Spleen (tissue), 11 donors: ENCODE measurements at regions not wholly inside any gene's neighbourhood (a gene's known extent, or its start where the extent isn't known, plus 50 kb on each side); places are given as distances from the start of the nearest gene placed in this dataset.

ENCODE experiments used
- DNase-seq: peaks from one replicate; pipeline ENCODE4 v3.0.0-alpha.2; 2020
- H3K27ac ChIP-seq, 8 donors: fragments of 200-600 bp; sonication (generic) in 7 of 8; 1 replicate in 4 of 8; 2 replicates in 4 of 8; pipeline versions ENCODE4 v1.5.0 to v1.8.0; 2016 to 2021; ENCODE audit warnings: inconsistent platforms in 4 of 8, mild to moderate bottlenecking in 4 of 8, moderate library complexity in 1 of 8
- H3K27me3 ChIP-seq, 7 donors: fragments of 200-600 bp; sonication (generic) in 6 of 7; replicated peaks in 1 of 7; 1 replicate in 4 of 7; 2 replicates in 3 of 7; pipeline versions ENCODE4 v1.5.0 to v1.8.0; 2016 to 2021; ENCODE audit warnings: inconsistent platforms in 3 of 7, mild to moderate bottlenecking in 1 of 7
- H3K36me3 ChIP-seq, 6 donors: fragments of 200-600 bp; sonication (generic) in 5 of 6; 1 replicate in 4 of 6; 2 replicates in 2 of 6; pipeline versions ENCODE4 v1.5.0 to v1.8.0; 2016 to 2021; ENCODE audit warnings: inconsistent platforms in 2 of 6
- H3K4me1 ChIP-seq, 6 donors: fragments of 200-600 bp; sonication (generic) in 5 of 6; 1 replicate in 3 of 6; 2 replicates in 3 of 6; pipeline versions ENCODE4 v1.5.0 to v1.8.0; 2016 to 2021; ENCODE audit warnings: inconsistent platforms in 3 of 6
- H3K4me3 ChIP-seq, 8 donors: fragments of 200-600 bp; sonication (generic) in 7 of 8; 1 replicate in 4 of 8; 2 replicates in 4 of 8; pipeline versions ENCODE4 v1.5.0 to v1.8.0; 2016 to 2021; ENCODE audit warnings: inconsistent platforms in 4 of 8, mild to moderate bottlenecking in 4 of 8, moderate library complexity in 2 of 8
- H3K9me3 ChIP-seq, 8 donors: fragments of 200-600 bp; sonication (generic) in 7 of 8; 1 replicate in 4 of 8; 2 replicates in 4 of 8; pipeline versions ENCODE4 v1.5.0 to v1.8.0; 2016 to 2021; ENCODE audit warnings: inconsistent platforms in 4 of 8
- POLR2A ChIP-seq, 3 donors: fragments of 450-650 bp; IDR thresholded peaks; one replicate each; pipeline ENCODE4 v1.5.1; 2017; ENCODE audit warnings: antibody characterized with exemption in 3 of 3, mild to moderate bottlenecking in 1 of 3
- POLR2AphosphoS5 ChIP-seq, 3 donors: sonication (generic); formaldehyde crosslinking; IDR thresholded peaks; one replicate each; pipeline ENCODE4 v1.5.1; 2017; ENCODE audit warnings: antibody characterized with exemption in 3 of 3
- WGBS, 5 donors: extraction: QIAGEN DNeasy Blood & Tissue Kit in 3 of 5; methylation state at CpG; one replicate each; pipeline versions ENCODE4 v1.1.5 to v1.1.7; 2013 to 2018; 5-methylcytosine and 5-hydroxymethylcytosine counted together
- intact Hi-C: fragments of 100-400 bp; cut with DNase I; formaldehyde crosslinking; loops from one replicate; pipeline ENCODE4 v1.15.0; 2023; ENCODE audit warnings: low total_unique reads
- TF ChIP-seq, protein P1 (sequence below), 11 experiments: fragments of 200-600 bp in 7 of 11; fragments of 450-650 bp in 4 of 11; sonication (generic) in 4 of 11; IDR thresholded peaks in 8 of 11; conservative IDR thresholded peaks in 3 of 11; 1 replicate in 7 of 11; 2 replicates in 4 of 11; pipeline versions ENCODE4 v1.4.0 to v1.8.0; 2016 to 2021; ENCODE audit warnings: antibody characterized with exemption in 11 of 11, inconsistent platforms in 4 of 11, mild to moderate bottlenecking in 1 of 11
- donor health status: healthy with polysubstance abuse.
- donor health status: DM: no; HTN: no; CAD: no; lungs with moderate emphysema.
- donor health status: DM: no; HTN: no; CAD: no.
- donor health status: Bipolar disorder and iron deficiency.
- donor health status: healthy.
- donor health status: DM: no; HTN: no; CAD: no.
- donor health status: DM: yes; HTN: yes; CAD: no.

DNA sequence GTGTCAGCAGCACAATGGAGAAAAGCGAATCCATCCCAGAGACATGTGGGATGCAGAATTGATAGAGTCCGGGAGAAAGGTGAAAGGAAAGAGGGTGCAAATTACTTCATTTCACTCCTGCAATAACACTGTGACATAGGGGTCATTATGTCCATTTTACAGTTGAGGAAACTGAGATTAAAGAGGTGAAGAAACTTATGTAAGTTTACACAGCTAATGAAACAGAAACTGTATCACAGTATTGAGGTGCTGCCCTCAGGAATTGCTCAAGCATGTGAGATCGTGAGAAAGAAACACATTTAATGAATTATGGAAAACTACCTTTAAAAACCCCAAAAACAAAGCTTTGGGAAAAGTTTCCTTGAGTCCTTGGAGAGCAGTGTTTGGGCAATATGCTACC is 103.6 kb upstream of the PFN2 start:
- H3K4me1 ChIP-seq, result peaks cover 0 to 4% (median 0%) of the 10 kb centered on the region in 6 donors
- peak overlapping the region in 1 of 8 donors; percentile 31 for H3K4me3 ChIP-seq
- H3K27ac ChIP-seq, result no peak overlapping the region
- H3K27me3 ChIP-seq, result peaks cover 0 to 7% (median 0%) of the 10 kb centered on the region in 7 donors
- no peak for DNase-seq
- no peaks in the 10 kb centered on the region for H3K36me3 ChIP-seq
- TF ChIP-seq POLR2AphosphoS5 (IDR thresholded peaks at IDR 0.05) (no peak), POLR2A (IDR thresholded peaks at IDR 0.05) (no peak)
- TF ChIP-seq, protein P1, sequence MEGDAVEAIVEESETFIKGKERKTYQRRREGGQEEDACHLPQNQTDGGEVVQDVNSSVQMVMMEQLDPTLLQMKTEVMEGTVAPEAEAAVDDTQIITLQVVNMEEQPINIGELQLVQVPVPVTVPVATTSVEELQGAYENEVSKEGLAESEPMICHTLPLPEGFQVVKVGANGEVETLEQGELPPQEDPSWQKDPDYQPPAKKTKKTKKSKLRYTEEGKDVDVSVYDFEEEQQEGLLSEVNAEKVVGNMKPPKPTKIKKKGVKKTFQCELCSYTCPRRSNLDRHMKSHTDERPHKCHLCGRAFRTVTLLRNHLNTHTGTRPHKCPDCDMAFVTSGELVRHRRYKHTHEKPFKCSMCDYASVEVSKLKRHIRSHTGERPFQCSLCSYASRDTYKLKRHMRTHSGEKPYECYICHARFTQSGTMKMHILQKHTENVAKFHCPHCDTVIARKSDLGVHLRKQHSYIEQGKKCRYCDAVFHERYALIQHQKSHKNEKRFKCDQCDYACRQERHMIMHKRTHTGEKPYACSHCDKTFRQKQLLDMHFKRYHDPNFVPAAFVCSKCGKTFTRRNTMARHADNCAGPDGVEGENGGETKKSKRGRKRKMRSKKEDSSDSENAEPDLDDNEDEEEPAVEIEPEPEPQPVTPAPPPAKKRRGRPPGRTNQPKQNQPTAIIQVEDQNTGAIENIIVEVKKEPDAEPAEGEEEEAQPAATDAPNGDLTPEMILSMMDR (IDR thresholded peaks at IDR 0.05 in 8 of 11, conservative IDR thresholded peaks at IDR 0.05 in 3 of 11), result no peak
- H3K9me3 ChIP-seq, result peaks cover 0 to 15% (median 10%) of the 10 kb centered on the region in 8 donors
- WGBS, 5 donors, result 78 to 85% (median 84%) methylated on average over 3 of the region's 3 CpGs
- intact Hi-C loops, result no loop called here

DNA sequence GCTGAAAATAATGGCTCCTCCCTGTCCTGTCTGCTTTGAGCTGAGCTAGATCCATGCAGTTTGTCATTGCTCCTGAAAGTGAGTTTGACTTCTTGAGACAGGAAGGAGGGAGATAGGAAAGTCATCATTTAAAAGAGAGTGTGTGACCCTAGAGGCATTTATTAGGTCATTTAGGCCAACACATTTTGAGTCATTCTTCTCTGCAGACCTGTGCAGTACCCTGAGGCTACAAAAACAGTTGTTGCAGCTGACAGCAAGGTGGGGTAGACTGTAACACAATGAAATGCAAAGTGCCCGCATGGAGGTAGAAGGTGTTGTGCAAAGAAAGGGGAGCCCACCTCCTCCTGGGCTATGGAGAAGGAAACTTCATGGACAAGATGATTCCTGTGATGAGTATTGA is 102.8 kb upstream of the PFN2 start:
- intact Hi-C loops, result no loop called here

DNA sequence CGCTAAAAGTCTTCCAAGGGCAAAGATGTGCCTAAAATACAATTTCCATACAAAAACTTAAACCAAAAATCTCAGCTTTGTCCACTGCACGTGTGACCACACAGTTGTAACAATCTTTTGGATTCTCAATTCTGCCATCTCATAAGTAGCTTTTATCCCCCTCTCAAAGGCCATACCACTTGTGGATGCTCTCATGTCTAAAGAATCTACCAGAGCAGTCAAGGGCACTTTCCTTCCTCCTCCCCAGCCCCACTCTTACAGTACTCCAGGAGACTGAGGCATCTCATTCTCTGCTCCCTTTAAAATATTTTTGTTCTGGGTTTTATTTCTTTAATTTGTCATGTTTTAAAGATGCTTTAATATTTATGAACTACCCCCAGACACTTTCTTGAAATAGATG is 102.3 kb upstream of the PFN2 start:
- no peak overlapping the region for H3K27ac ChIP-seq
- no peak overlapping the region for H3K4me3 ChIP-seq
- peaks cover 0 to 15% (median 10%) of the 10 kb centered on the region in 8 donors for H3K9me3 ChIP-seq
- H3K27me3 ChIP-seq, result peaks cover 0 to 14% (median 0%) of the 10 kb centered on the region in 7 donors
- H3K36me3 ChIP-seq, result no peaks in the 10 kb centered on the region
- WGBS, 5 donors, result 73 to 85% (median 74%) methylated on average over 2 of the region's 2 CpGs
- intact Hi-C loops, result no loop called here
- no peak for TF ChIP-seq POLR2A (IDR thresholded peaks at IDR 0.05)
- TF ChIP-seq POLR2AphosphoS5 (IDR thresholded peaks at IDR 0.05), result no peak
- TF ChIP-seq, protein P1 (IDR thresholded peaks at IDR 0.05 in 8 of 11, conservative IDR thresholded peaks at IDR 0.05 in 3 of 11), result no peak
- peaks cover 0 to 4% (median 0%) of the 10 kb centered on the region in 6 donors for H3K4me1 ChIP-seq
- no peak for DNase-seq

More for the DNA sequence above, 102.8 kb upstream of the PFN2 start:
- TF ChIP-seq, protein P1 (IDR thresholded peaks at IDR 0.05 in 8 of 11, conservative IDR thresholded peaks at IDR 0.05 in 3 of 11), result no peak
- TF ChIP-seq POLR2A (IDR thresholded peaks at IDR 0.05), result no peak
- TF ChIP-seq POLR2AphosphoS5 (IDR thresholded peaks at IDR 0.05), result no peak
- H3K9me3 ChIP-seq, result peaks cover 0 to 15% (median 10%) of the 10 kb centered on the region in 8 donors
- H3K4me1 ChIP-seq, result peaks cover 0 to 4% (median 0%) of the 10 kb centered on the region in 6 donors
- no peak overlapping the region for H3K27ac ChIP-seq
- H3K36me3 ChIP-seq, result no peaks in the 10 kb centered on the region
- no peak overlapping the region for H3K4me3 ChIP-seq
- DNase-seq, result no peak
- peaks cover 0 to 9% (median 0%) of the 10 kb centered on the region in 7 donors for H3K27me3 ChIP-seq
- WGBS, 5 donors, result 88 to 100% (median 97%) methylated on average over 1 of the region's 1 CpG

DNA sequence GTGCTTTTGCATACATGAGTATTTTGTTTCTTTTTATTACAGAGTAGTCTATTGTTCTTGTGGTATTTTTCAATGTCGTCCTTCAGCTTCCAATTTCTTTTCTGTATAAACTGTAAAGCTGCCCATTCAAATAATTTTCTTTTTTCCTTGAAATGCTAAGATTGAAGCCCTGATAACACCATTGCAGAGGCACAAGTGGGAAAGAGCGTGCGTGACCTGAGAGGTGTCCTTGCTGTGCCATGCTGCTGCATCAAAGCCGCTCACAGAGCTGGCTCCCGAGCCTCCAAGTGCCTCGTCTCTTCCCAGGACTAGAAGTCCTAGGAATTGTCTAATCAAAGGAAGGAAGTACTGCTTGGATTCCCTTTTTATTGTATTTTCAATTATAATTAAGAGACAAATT is 101.9 kb upstream of the PFN2 start:
- Histone ChIP-seq H3K36me3 (no peaks in the 10 kb centered on the region), H3K27me3 (peaks cover 0 to 19% (median 0%) of the 10 kb centered on the region in 7 donors), H3K27ac (no peak overlapping the region), H3K4me1 (peaks cover 0 to 4% (median 0%) of the 10 kb centered on the region in 6 donors), H3K4me3 (no peak overlapping the region), H3K9me3 (peaks cover 0 to 15% (median 10%) of the 10 kb centered on the region in 8 donors)
- intact Hi-C loops, result no loop called here
- TF ChIP-seq POLR2A (IDR thresholded peaks at IDR 0.05), result no peak
- TF ChIP-seq, protein P1 (IDR thresholded peaks at IDR 0.05 in 8 of 11, conservative IDR thresholded peaks at IDR 0.05 in 3 of 11), result no peak
- no peak for TF ChIP-seq POLR2AphosphoS5 (IDR thresholded peaks at IDR 0.05)
- DNase-seq, result no peak
- WGBS, 5 donors, result 78 to 87% (median 82%) methylated on average over 6 of the region's 6 CpGs
